CD4-positive, alpha-beta T cell (primary cell): ENCODE measurements at regions not wholly inside any gene's neighbourhood (a gene's known extent, or its start where the extent isn't known, plus 50 kb on each side); places are given as distances from the start of the nearest gene placed in this dataset.
A peak's percentile ranks its signal among the peaks of the same experiment; 100 is the strongest.

ENCODE experiments used
- ATAC-seq: fragments of 200-7000 bp; cut with Tn5 transposase; one replicate; pipeline ENCODE4 v1.10.0; 2022; ENCODE audit warnings: mild to moderate bottlenecking; ENCODE audit not compliant: poor library complexity
- CTCF ChIA-PET: fragments of 350-600 bp; sonication (Branson Sonifier 250); formaldehyde crosslinking; loops from one replicate; lab custom pipeline; 2021; ENCODE audit warnings: antibody characterized with exemption, inconsistent platforms; lab: Charles Lee
- POLR2A ChIA-PET: fragments of 350-600 bp; sonication (Branson Sonifier 250); formaldehyde crosslinking; loops from one replicate; lab custom pipeline; 2021; ENCODE audit warnings: antibody characterized with exemption, inconsistent platforms; lab: Charles Lee
- DNase-seq, 14 experiments: peaks; one replicate each; pipeline ENCODE4 v3.0.0-alpha.2; 2013 to 2020; ENCODE audit warnings: mixed read lengths in 2 of 14
- H3K27ac ChIP-seq, 2 donors: one replicate each; pipeline versions ENCODE4 v1.5.1 to v1.7.0; 2013; ENCODE audit warnings: low read length in 2 of 2, low read depth in 1 of 2, mild to moderate bottlenecking in 1 of 2
- H3K27me3 ChIP-seq, 2 experiments: 1 replicate in 1 of 2; 2 replicates in 1 of 2; pipeline versions ENCODE4 v1.6.1 to v1.7.0; 2013; ENCODE audit warnings: low read length in 2 of 2, control low read depth in 1 of 2, mild to moderate bottlenecking in 1 of 2, moderate library complexity in 1 of 2; ENCODE audit not compliant: insufficient read depth in 2 of 2, control insufficient read depth in 1 of 2
- H3K36me3 ChIP-seq: one replicate; pipeline ENCODE4 v1.6.1; 2013; ENCODE audit warnings: low read length, control low read depth; ENCODE audit not compliant: insufficient read depth
- H3K4me1 ChIP-seq: one replicate; pipeline ENCODE4 v1.6.1; 2013; ENCODE audit warnings: low read length, control low read depth; ENCODE audit not compliant: insufficient read depth
- H3K4me3 ChIP-seq: one replicate; pipeline ENCODE4 v1.5.1; 2013; ENCODE audit warnings: mild to moderate bottlenecking, low read length, moderate library complexity
- H3K9me3 ChIP-seq, 2 experiments: 1 replicate in 1 of 2; 2 replicates in 1 of 2; pipeline versions ENCODE4 v1.6.1 to v1.7.0; 2013; ENCODE audit warnings: low read length in 2 of 2, mild to moderate bottlenecking in 2 of 2, control low read depth in 1 of 2, moderate library complexity in 1 of 2; ENCODE audit not compliant: control insufficient read depth in 1 of 2, insufficient read depth in 1 of 2
- H3K27ac Mint-ChIP-seq: one replicate; pipeline ENCODE4 v1.8.0; 2020; ENCODE audit warnings: mixed read lengths
- H3K27me3 Mint-ChIP-seq: one replicate; pipeline ENCODE4 v1.8.0; 2021; ENCODE audit warnings: mixed read lengths
- H3K36me3 Mint-ChIP-seq: one replicate; pipeline ENCODE4 v1.8.0; 2021; ENCODE audit warnings: low read depth, mixed read lengths
- H3K4me1 Mint-ChIP-seq: one replicate; pipeline ENCODE4 v1.8.0; 2021; ENCODE audit warnings: low read depth, mixed read lengths
- H3K4me3 Mint-ChIP-seq: one replicate; pipeline ENCODE4 v1.8.0; 2020; ENCODE audit warnings: mild to moderate bottlenecking, mixed read lengths
- H3K9me3 Mint-ChIP-seq: one replicate; pipeline ENCODE4 v1.8.0; 2020; ENCODE audit warnings: mixed read lengths
- intact Hi-C, 2 experiments: fragments of 100-400 bp; cut with DNase I in 1 of 2; cut with micrococcal nuclease in 1 of 2; formaldehyde crosslinking; loops; one replicate each; pipeline versions ENCODE4 v1.15.1 to v1.9.0; 2023 to 2025; cut with DNase I, micrococcal nuclease
- TF ChIP-seq, protein P1 (sequence below): fragments of 200-600 bp; IDR thresholded peaks from one replicate; pipeline ENCODE4 v1.8.0; 2022; ENCODE audit warnings: antibody characterized with exemption, mild to moderate bottlenecking

DNA sequence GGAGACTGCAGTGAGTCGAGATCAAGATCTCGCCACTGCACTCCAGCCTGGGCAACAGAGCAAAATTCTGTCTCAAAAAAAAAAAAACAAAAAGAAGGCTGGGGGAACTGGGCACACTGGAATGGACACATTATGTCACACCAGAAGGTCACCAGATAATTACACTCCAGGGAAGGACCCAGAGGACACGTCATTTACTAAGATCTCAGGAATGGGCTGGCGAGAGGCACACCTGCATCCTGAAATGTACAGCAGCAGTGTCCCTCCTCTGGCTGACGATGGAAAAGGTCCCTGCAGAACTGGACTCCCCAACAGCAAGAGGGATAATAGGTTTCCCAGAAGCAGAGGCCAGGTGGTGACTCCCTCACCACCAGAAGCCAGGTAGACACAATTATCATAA lies 243.5 kb downstream of the BCL11B start:
- Mint-ChIP-seq H3K36me3 (no peaks in the 10 kb centered on the region), H3K27ac (no peak overlapping the region), H3K4me1 (peaks cover 5% of the 10 kb centered on the region), H3K4me3 (no peak overlapping the region), H3K9me3 (no peaks in the 10 kb centered on the region), H3K27me3 (no peaks in the 10 kb centered on the region)
- Histone ChIP-seq H3K4me1 (no peaks in the 10 kb centered on the region), H3K27ac (no peak overlapping the region), H3K36me3 (no peaks in the 10 kb centered on the region), H3K27me3 (no peaks in the 10 kb centered on the region), H3K9me3 (no peaks in the 10 kb centered on the region), H3K4me3 (no peak overlapping the region)
- TF ChIP-seq, protein P1, sequence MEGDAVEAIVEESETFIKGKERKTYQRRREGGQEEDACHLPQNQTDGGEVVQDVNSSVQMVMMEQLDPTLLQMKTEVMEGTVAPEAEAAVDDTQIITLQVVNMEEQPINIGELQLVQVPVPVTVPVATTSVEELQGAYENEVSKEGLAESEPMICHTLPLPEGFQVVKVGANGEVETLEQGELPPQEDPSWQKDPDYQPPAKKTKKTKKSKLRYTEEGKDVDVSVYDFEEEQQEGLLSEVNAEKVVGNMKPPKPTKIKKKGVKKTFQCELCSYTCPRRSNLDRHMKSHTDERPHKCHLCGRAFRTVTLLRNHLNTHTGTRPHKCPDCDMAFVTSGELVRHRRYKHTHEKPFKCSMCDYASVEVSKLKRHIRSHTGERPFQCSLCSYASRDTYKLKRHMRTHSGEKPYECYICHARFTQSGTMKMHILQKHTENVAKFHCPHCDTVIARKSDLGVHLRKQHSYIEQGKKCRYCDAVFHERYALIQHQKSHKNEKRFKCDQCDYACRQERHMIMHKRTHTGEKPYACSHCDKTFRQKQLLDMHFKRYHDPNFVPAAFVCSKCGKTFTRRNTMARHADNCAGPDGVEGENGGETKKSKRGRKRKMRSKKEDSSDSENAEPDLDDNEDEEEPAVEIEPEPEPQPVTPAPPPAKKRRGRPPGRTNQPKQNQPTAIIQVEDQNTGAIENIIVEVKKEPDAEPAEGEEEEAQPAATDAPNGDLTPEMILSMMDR = no peak
- POLR2A ChIA-PET = no interaction called here
- DNase-seq (peak in 1 of 14 experiments; percentile 15), ATAC-seq (no peak)
- intact Hi-C loops = no loop called here
- CTCF ChIA-PET = no interaction called here

DNA sequence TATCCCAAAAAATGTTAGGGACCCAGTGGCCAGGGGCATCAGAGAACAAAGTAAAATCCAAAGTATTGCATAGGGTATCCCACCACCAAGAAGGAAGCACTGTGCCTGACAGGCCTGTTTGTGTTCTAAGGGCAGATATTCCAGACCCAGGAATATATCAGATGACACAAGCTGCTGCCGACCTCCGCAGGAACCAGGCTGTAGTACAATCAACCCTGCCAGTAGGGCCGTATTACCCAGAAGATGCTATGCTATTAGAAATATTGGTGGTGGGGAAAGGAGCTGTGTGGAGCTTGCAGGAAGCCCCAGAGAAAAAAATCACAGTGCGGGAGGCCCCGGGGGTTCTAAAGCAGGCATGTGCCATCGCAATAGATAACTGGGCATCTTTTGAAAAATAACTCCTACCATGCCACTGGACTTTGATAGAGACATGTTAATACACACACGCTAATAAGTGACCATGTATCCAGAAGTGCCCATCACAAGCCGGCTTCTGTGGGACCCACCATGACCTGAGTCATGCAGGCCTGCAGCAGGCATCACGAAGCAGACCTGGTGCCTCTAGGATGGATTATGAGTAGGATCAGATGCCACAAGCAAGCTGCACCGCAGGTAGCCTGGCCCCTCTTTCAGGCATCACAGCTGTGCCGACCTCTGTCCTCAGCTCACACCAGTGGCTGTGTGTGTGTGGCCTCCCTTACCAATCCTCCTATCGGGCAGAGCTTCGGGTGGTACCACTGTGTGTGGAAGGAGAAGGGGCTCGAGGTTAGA lies 242.7 kb downstream of the BCL11B start:
- POLR2A ChIA-PET = no interaction called here
- Mint-ChIP-seq H3K4me3 (no peak overlapping the region), H3K27ac (no peak overlapping the region), H3K9me3 (no peaks in the 10 kb centered on the region), H3K27me3 (no peaks in the 10 kb centered on the region), H3K36me3 (no peaks in the 10 kb centered on the region), H3K4me1 (peaks cover 5% of the 10 kb centered on the region)
- Histone ChIP-seq H3K27ac (no peak overlapping the region), H3K27me3 (no peaks in the 10 kb centered on the region), H3K4me1 (no peaks in the 10 kb centered on the region), H3K9me3 (no peaks in the 10 kb centered on the region), H3K36me3 (no peaks in the 10 kb centered on the region), H3K4me3 (no peak overlapping the region)
- no peak for ATAC-seq
- TF ChIP-seq, protein P1 = no peak
- DNase-seq = peak in 1 of 14 experiments; percentile 21
- intact Hi-C loops = no loop called here
- CTCF ChIA-PET = no interaction called here

DNA sequence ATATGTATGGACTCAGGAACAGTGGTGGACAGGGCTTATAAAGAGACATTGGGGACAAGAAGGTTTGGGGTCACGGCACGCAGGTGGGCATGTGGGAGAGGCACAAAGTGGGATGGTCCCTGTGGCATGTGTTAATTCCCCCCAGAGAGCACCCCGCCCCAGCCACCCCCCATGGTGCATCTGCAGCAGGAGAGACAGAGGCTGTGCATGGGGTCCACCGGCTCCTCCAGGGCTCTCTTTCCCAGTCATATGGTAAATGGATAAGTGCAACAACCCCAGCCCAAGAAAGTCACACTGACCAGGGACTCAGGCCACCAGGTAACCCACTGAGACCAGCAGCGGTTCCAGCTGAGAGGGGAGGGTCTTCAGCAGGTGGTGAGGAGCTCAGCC lies 242.1 kb downstream of the BCL11B start:
- Mint-ChIP-seq H3K4me3 (no peak overlapping the region), H3K27ac (no peak overlapping the region), H3K9me3 (no peaks in the 10 kb centered on the region), H3K36me3 (no peaks in the 10 kb centered on the region), H3K27me3 (no peaks in the 10 kb centered on the region), H3K4me1 (peaks cover 5% of the 10 kb centered on the region)
- intact Hi-C loops = no loop called here
- Histone ChIP-seq H3K27ac (no peak overlapping the region), H3K9me3 (no peaks in the 10 kb centered on the region), H3K4me3 (no peak overlapping the region), H3K36me3 (no peaks in the 10 kb centered on the region), H3K4me1 (no peaks in the 10 kb centered on the region), H3K27me3 (no peaks in the 10 kb centered on the region)
- TF ChIP-seq, protein P1 = no peak
- ChIA-PET CTCF (no interaction called here), POLR2A (no interaction called here)
- DNase-seq (peak in 1 of 14 experiments; percentile 30), ATAC-seq (no peak)
